HepG2 (cell line): ENCODE measurements at regions not wholly inside any gene's neighbourhood (a gene's known extent, or its start where the extent isn't known, plus 50 kb on each side); places are given as distances from the start of the nearest gene placed in this dataset.

ENCODE experiments used
- ATAC-seq: fragments of 200-7000 bp; cut with Tn5 transposase; 3 replicates; pipeline ENCODE4 v1.9.1; 2020; ENCODE audit warnings: mild to moderate bottlenecking, moderate library complexity
- BruUV-seq: library from RNA; stranded (reverse); fragments of 400-500 nt; replicated peaks from 2 replicates; lab custom pipeline; 2021; lab: Mats Ljungman, UMichigan
- CTCF ChIA-PET: fragments of 300-600 bp; formaldehyde crosslinking; extraction: SDS; loops from one replicate; lab custom pipeline; 2021; ENCODE audit warnings: low total read pairs, inconsistent platforms, low intra/inter-chr PET ratio; lab: Yijun Ruan, JAX
- POLR2A ChIA-PET: fragments of 350-600 bp; sonication (Branson Sonifier 250); formaldehyde crosslinking; loops from one replicate; lab custom pipeline; 2020; ENCODE audit warnings: antibody characterized with exemption, inconsistent platforms; lab: Yijun Ruan, JAX
- DNase-seq: peaks from one replicate; pipeline ENCODE4 v3.0.0-alpha.2; 2015; ENCODE audit warnings: low spot score
- FAIRE-seq: peaks from 3 replicates; lab custom pipeline; 2011; peaks lifted over from hg19 to GRCh38; lab: Jason Lieb, UNC
- H2AFZ ChIP-seq: one replicate; pipeline ENCODE4 v1.6.1; 2011; ENCODE audit warnings: low read length, inconsistent platforms
- H3K27ac ChIP-seq: fragments of 300-600 bp; 3 replicates; pipeline ENCODE4 v1.8.0; 2011; ENCODE audit warnings: mixed run types, mild to moderate bottlenecking, mixed read lengths, low read length, inconsistent platforms; ENCODE audit not compliant: insufficient read depth; ENCODE audit errors: extremely low read length
- H3K27me3 ChIP-seq, 2 experiments: fragments of 200-600 bp in 1 of 2; 2 replicates in 1 of 2; 3 replicates in 1 of 2; pipeline versions ENCODE4 v1.6.0 to v1.8.0; 2011; ENCODE audit warnings: low read length in 2 of 2, mild to moderate bottlenecking in 2 of 2, moderate library complexity in 2 of 2, inconsistent platforms in 1 of 2; ENCODE audit not compliant: insufficient read depth in 2 of 2, control insufficient read depth in 1 of 2
- H3K36me3 ChIP-seq, 2 experiments: fragments of 200-600 bp in 1 of 2; replicated peaks in 1 of 2; 2 replicates in 1 of 2; 3 replicates in 1 of 2; pipeline versions ENCODE4 v1.5.1 to v1.8.0; 2011; ENCODE audit warnings: low read length in 2 of 2, inconsistent platforms in 1 of 2; ENCODE audit not compliant: insufficient read depth in 2 of 2, control insufficient read depth in 1 of 2
- H3K4me1 ChIP-seq: 2 replicates; pipeline ENCODE4 v1.5.1; 2012; ENCODE audit warnings: low read length, inconsistent platforms; ENCODE audit not compliant: insufficient read depth
- H3K4me2 ChIP-seq: 2 replicates; pipeline ENCODE4 v1.6.0; 2011; ENCODE audit warnings: low read depth, low read length, inconsistent platforms
- H3K4me3 ChIP-seq, 3 experiments: fragments of 200-600 bp in 1 of 3; sonication (generic), shearing (Covaris generic) in 1 of 3; replicated peaks in 1 of 3; 2 replicates each; pipeline ENCODE4 v1.5.1; 2011 to 2016; ENCODE audit warnings: low read length in 3 of 3, inconsistent platforms in 2 of 3, low read depth in 2 of 3, mild to moderate bottlenecking in 2 of 3, control low read depth in 1 of 3, mixed read lengths in 1 of 3; ENCODE audit not compliant: insufficient read depth in 1 of 3
- H3K79me2 ChIP-seq: one replicate; pipeline ENCODE4 v1.6.1; 2011; ENCODE audit warnings: low read length, inconsistent platforms; ENCODE audit not compliant: insufficient read depth
- H3K9ac ChIP-seq: 2 replicates; pipeline ENCODE4 v1.6.0; 2011; ENCODE audit warnings: mild to moderate bottlenecking, low read depth, low read length, inconsistent platforms; ENCODE audit not compliant: insufficient read depth
- H3K9me3 ChIP-seq: 2 replicates; pipeline ENCODE4 v1.5.1; 2012; ENCODE audit warnings: mild to moderate bottlenecking, low read length
- H4K20me1 ChIP-seq: 2 replicates; pipeline ENCODE4 v1.6.0; 2011; ENCODE audit warnings: inconsistent platforms, mild to moderate bottlenecking, low read length, moderate library complexity; ENCODE audit not compliant: insufficient read depth
- CBX5 ChIP-seq: sonication (generic); formaldehyde crosslinking; IDR thresholded peaks from 2 replicates; pipeline ENCODE4 v1.4.0; 2020; ENCODE audit warnings: missing genetic modification reagents, borderline replicate concordance
- CHD4 ChIP-seq: fragments of 200-600 bp; sonication (generic); IDR thresholded peaks from 2 replicates; pipeline ENCODE4 v1.7.0; 2017; ENCODE audit warnings: mild to moderate bottlenecking, low read length, borderline replicate concordance
- KLF13 ChIP-seq: sonication (generic); formaldehyde crosslinking; IDR thresholded peaks from 2 replicates; pipeline ENCODE4 v1.4.0; 2020; ENCODE audit warnings: mild to moderate bottlenecking, missing genetic modification reagents
- NKX3-1 ChIP-seq: sonication (generic); formaldehyde crosslinking; IDR thresholded peaks from 2 replicates; pipeline ENCODE4 v1.5.0; 2020; ENCODE audit warnings: missing genetic modification reagents
- NRL ChIP-seq: sonication (generic); formaldehyde crosslinking; IDR thresholded peaks from 2 replicates; pipeline ENCODE4 v1.5.0; 2020; ENCODE audit warnings: missing genetic modification reagents, mild to moderate bottlenecking, moderate library complexity, borderline replicate concordance
- POGZ ChIP-seq: sonication (generic); formaldehyde crosslinking; IDR thresholded peaks from 2 replicates; pipeline ENCODE4 v1.4.0; 2020; ENCODE audit warnings: mild to moderate bottlenecking, missing genetic modification reagents
- SP1 ChIP-seq, 2 experiments: fragments of 450-650 bp in 1 of 2; sonication (generic) in 1 of 2; formaldehyde crosslinking in 1 of 2; IDR thresholded peaks; 2 replicates each; pipeline versions ENCODE4 v1.4.0 to v1.6.1; 2016 to 2020; ENCODE audit warnings: missing genetic modification reagents in 1 of 2
- SRSF9 ChIP-seq: fragments of 200-400 bp; formaldehyde crosslinking; IDR thresholded peaks from 2 replicates; pipeline ENCODE4 v1.6.1; 2018; ENCODE audit warnings: borderline replicate concordance, mild to moderate bottlenecking, low read depth, low read length; ENCODE audit not compliant: insufficient read depth, poor library complexity, severe bottlenecking
- TAF15 ChIP-seq: fragments of 200-400 bp; formaldehyde crosslinking; IDR thresholded peaks from one replicate; pipeline ENCODE4 v1.6.1; 2018; ENCODE audit warnings: mild to moderate bottlenecking, low read depth, low read length; ENCODE audit not compliant: poor library complexity, severe bottlenecking
- ZMYM4 ChIP-seq: sonication (generic); formaldehyde crosslinking; IDR thresholded peaks from 2 replicates; pipeline ENCODE4 v1.8.1; 2023; ENCODE audit warnings: mild to moderate bottlenecking, missing genetic modification reagents
- ZNF235 ChIP-seq: sonication (generic); formaldehyde crosslinking; IDR thresholded peaks from 2 replicates; pipeline ENCODE4 v1.8.1; 2023; ENCODE audit warnings: mild to moderate bottlenecking, missing genetic modification reagents, borderline replicate concordance
- ZNF737 ChIP-seq: sonication (generic); formaldehyde crosslinking; IDR thresholded peaks from 2 replicates; pipeline ENCODE4 v1.5.0; 2020; ENCODE audit warnings: missing genetic modification reagents, mild to moderate bottlenecking, borderline replicate concordance
- ZNF816 ChIP-seq: sonication (generic); formaldehyde crosslinking; IDR thresholded peaks from 2 replicates; pipeline ENCODE4 v1.8.0; 2022; ENCODE audit warnings: missing genetic modification reagents, mild to moderate bottlenecking, borderline replicate concordance
- WGBS: methylation state at CpG from one replicate; pipeline ENCODE4 v1.1.6; 2017; ENCODE audit warnings: low lambda C conversion rate; 5-methylcytosine and 5-hydroxymethylcytosine counted together
- in situ Hi-C: cut with HindIII; loops from 2 replicates; pipeline ENCODE4 v1.10.0; 2017; ENCODE audit warnings: low pct_unique_long_range_greater_than_20kb; ENCODE audit not compliant: extremely low pct_ligation_motif_present
- intact Hi-C: fragments of 100-400 bp; cut with micrococcal nuclease; formaldehyde crosslinking; loops from one replicate; pipeline ENCODE4 v1.10.0; 2022; ENCODE audit not compliant: unreplicated experiment
- TF ChIP-seq, protein P1 (sequence below): sonication (generic); formaldehyde crosslinking; IDR thresholded peaks from 2 replicates; pipeline ENCODE4 v1.5.0; 2020; ENCODE audit warnings: mild to moderate bottlenecking, missing genetic modification reagents
- TF ChIP-seq, protein P2 (sequence below): sonication (generic); formaldehyde crosslinking; IDR thresholded peaks from 2 replicates; pipeline ENCODE4 v1.5.1; 2020; ENCODE audit warnings: mild to moderate bottlenecking, missing genetic modification reagents, moderate library complexity

GRCh38 chr6:12613811-12614210 is 102.8 kb upstream of the PHACTR1 start:
- CTCF ChIA-PET, result no interaction called here
- peaks cover 0 to 6% of the 10 kb centered on the region in 2 experiments; a peak in 1 of 5 replicates for H3K27me3 ChIP-seq
- in situ Hi-C loops, result loop anchor here (25.0 kb wide), 1 partner anchor 952 kb away; no protein-coding TSS in a partner anchor

DNA sequence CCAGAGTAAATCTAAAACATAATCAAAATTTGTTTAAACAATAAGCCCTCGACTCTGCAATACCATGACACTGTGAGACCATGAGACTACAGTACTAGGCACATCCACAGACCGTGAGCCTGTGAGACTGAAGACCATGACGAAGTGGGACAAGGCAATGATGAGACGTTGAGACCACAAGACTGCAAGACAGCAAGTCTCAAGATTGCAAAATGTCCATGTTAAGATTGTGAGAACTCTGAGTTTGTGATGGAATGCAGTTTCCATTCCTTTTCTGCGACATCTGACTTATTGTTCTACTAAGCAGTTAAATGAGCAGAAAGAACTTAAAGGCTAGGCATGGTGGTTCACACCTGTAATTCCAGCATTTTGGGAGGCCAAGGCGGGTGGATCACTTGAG is 102.1 kb upstream of the PHACTR1 start:
- intact Hi-C loops, result no loop called here
- H3K4me3 ChIP-seq, result no peak overlapping the region
- H2AFZ ChIP-seq, result no peak overlapping the region
- ATAC-seq (no peak), FAIRE-seq (no peak), DNase-seq (no peak)
- in situ Hi-C loops, result loop anchor here (25.0 kb wide), 1 partner anchor 952 kb away; no protein-coding TSS in a partner anchor
- H3K27ac ChIP-seq, result no peak overlapping the region
- no peaks in the 10 kb centered on the region for H3K36me3 ChIP-seq
- H3K9me3 ChIP-seq, result no peaks in the 10 kb centered on the region
- no peak overlapping the region for H3K4me2 ChIP-seq
- ChIA-PET CTCF (no interaction called here), POLR2A (no interaction called here)
- 9% methylated on average over 6 of the region's 6 CpGs for WGBS
- no TSS peak for BruUV-seq
- H4K20me1 ChIP-seq, result no peaks in the 10 kb centered on the region
- H3K9ac ChIP-seq, result no peak overlapping the region
- no peaks in the 10 kb centered on the region for H3K79me2 ChIP-seq
- no peaks in the 10 kb centered on the region for H3K4me1 ChIP-seq
- H3K27me3 ChIP-seq, result peaks cover 0 to 6% of the 10 kb centered on the region in 2 experiments; a peak in 1 of 5 replicates
- TF ChIP-seq SP1 (IDR thresholded peaks at IDR 0.05), result no peak
- no peak for TF ChIP-seq SP1 (CRISPR knock-in tag; IDR thresholded peaks at IDR 0.05)
- TF ChIP-seq POGZ (CRISPR knock-in tag), result no peak
- TF ChIP-seq SRSF9, result no peak
- no peak for TF ChIP-seq ZMYM4 (CRISPR knock-in tag)
- no peak for TF ChIP-seq KLF13 (CRISPR knock-in tag)
- TF ChIP-seq NKX3-1 (CRISPR knock-in tag), result no peak
- no peak for TF ChIP-seq ZNF235 (CRISPR knock-in tag)
- TF ChIP-seq, protein P1, sequence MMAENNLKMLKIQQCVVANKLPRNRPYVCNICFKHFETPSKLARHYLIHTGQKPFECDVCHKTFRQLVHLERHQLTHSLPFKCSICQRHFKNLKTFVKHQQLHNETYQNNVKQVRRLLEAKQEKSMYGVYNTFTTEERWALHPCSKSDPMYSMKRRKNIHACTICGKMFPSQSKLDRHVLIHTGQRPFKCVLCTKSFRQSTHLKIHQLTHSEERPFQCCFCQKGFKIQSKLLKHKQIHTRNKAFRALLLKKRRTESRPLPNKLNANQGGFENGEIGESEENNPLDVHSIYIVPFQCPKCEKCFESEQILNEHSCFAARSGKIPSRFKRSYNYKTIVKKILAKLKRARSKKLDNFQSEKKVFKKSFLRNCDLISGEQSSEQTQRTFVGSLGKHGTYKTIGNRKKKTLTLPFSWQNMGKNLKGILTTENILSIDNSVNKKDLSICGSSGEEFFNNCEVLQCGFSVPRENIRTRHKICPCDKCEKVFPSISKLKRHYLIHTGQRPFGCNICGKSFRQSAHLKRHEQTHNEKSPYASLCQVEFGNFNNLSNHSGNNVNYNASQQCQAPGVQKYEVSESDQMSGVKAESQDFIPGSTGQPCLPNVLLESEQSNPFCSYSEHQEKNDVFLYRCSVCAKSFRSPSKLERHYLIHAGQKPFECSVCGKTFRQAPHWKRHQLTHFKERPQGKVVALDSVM (CRISPR knock-in tag), result no peak
- TF ChIP-seq, protein P2, sequence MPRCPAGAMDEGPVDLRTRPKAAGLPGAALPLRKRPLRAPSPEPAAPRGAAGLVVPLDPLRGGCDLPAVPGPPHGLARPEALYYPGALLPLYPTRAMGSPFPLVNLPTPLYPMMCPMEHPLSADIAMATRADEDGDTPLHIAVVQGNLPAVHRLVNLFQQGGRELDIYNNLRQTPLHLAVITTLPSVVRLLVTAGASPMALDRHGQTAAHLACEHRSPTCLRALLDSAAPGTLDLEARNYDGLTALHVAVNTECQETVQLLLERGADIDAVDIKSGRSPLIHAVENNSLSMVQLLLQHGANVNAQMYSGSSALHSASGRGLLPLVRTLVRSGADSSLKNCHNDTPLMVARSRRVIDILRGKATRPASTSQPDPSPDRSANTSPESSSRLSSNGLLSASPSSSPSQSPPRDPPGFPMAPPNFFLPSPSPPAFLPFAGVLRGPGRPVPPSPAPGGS (CRISPR knock-in tag), result no peak
- no peak for TF ChIP-seq CBX5
- no peak for TF ChIP-seq TAF15
- no peak for TF ChIP-seq CHD4
- TF ChIP-seq NRL (CRISPR knock-in tag), result no peak
- no peak for TF ChIP-seq ZNF737 (CRISPR knock-in tag)

More at GRCh38 chr6:12613811-12614210, 102.8 kb upstream of the PHACTR1 start:
- FAIRE-seq (no peak), DNase-seq (no peak), ATAC-seq (no peak)
- H3K4me3 ChIP-seq, result no peak overlapping the region
- TF ChIP-seq ZNF816 (CRISPR knock-in tag), result no peak
- no peaks in the 10 kb centered on the region for H3K4me1 ChIP-seq
- no peak overlapping the region for H3K9ac ChIP-seq
- no peaks in the 10 kb centered on the region for H3K36me3 ChIP-seq
- H3K79me2 ChIP-seq, result no peaks in the 10 kb centered on the region
- 35% methylated on average over 8 of the region's 8 CpGs for WGBS
- POLR2A ChIA-PET, result no interaction called here
- no peak overlapping the region for H2AFZ ChIP-seq
- H4K20me1 ChIP-seq, result no peaks in the 10 kb centered on the region
- H3K9me3 ChIP-seq, result no peaks in the 10 kb centered on the region
- no TSS peak for BruUV-seq
- no peak overlapping the region for H3K4me2 ChIP-seq
- no peak overlapping the region for H3K27ac ChIP-seq
- intact Hi-C loops, result no loop called here
